ENCODE measurements at regions not wholly inside any gene's neighbourhood (a gene's known extent, or its start where the extent isn't known, plus 50 kb on each side); places are given as distances from the start of the nearest gene placed in this dataset.

- TF ChIP-seq CTCF (conservative IDR thresholded peaks at IDR 0.05 in 1 of 2, IDR thresholded peaks at IDR 0.05 in 1 of 2; ENCODE audit: low read depth in 1 of 2, low read length in 2 of 2) (no peak), EZH2 (IDR thresholded peaks at IDR 0.05; ENCODE audit: low read length, missing control alignments) (no peak)
These were observed 86.3 kb upstream of the SLC12A2 start for GRCh38 chr5:127997201-127997704.

Measured in fibroblast of lung (primary cell).